ENCODE measurements at regions not wholly inside any gene's neighbourhood (a gene's known extent, or its start where the extent isn't known, plus 50 kb on each side); places are given as distances from the start of the nearest gene placed in this dataset.

GRCh38 chr5:166399781-166400180 is 1891.7 kb upstream of the WWC1 start:
- TF ChIP-seq CTCF (IDR thresholded peaks at IDR 0.05; ENCODE audit: insufficient read depth, low read length, poor library complexity, severe bottlenecking), result no peak
- no peak for DNase-seq (ENCODE audit: low read depth)
- H3K4me3 ChIP-seq (ENCODE audit: low read depth, low read length), result no peak overlapping the region
- no peaks in the 10 kb centered on the region for H3K36me3 ChIP-seq (ENCODE audit: control insufficient read depth, insufficient read depth, low read length)
- H3K27me3 ChIP-seq (ENCODE audit: control insufficient read depth, insufficient read depth, low read length), result no peaks in the 10 kb centered on the region

GRCh38 chr5:166401391-166401790 is 1890.1 kb upstream of the WWC1 start:
- no peak for TF ChIP-seq CTCF (IDR thresholded peaks at IDR 0.05; ENCODE audit: insufficient read depth, low read length, poor library complexity, severe bottlenecking)
- DNase-seq (ENCODE audit: low read depth), result no peak
- no peaks in the 10 kb centered on the region for H3K27me3 ChIP-seq (ENCODE audit: control insufficient read depth, insufficient read depth, low read length)
- no peak overlapping the region for H3K4me3 ChIP-seq (ENCODE audit: low read depth, low read length)
- no peaks in the 10 kb centered on the region for H3K36me3 ChIP-seq (ENCODE audit: control insufficient read depth, insufficient read depth, low read length)

- no peak for DNase-seq (ENCODE audit: low read depth)
These were observed 1879.3 kb upstream of the WWC1 start for GRCh38 chr5:166412191-166412590.

GRCh38 chr5:166427211-166427610 is 1864.2 kb upstream of the WWC1 start:
- Histone ChIP-seq H3K27me3 (ENCODE audit: control insufficient read depth, insufficient read depth, low read length) (no peaks in the 10 kb centered on the region), H3K36me3 (ENCODE audit: control insufficient read depth, insufficient read depth, low read length) (no peaks in the 10 kb centered on the region), H3K4me3 (ENCODE audit: low read depth, low read length) (no peak overlapping the region)
- DNase-seq (ENCODE audit: low read depth), result no peak
- TF ChIP-seq CTCF (IDR thresholded peaks at IDR 0.05; ENCODE audit: insufficient read depth, low read length, poor library complexity, severe bottlenecking), result no peak

More at GRCh38 chr5:166412191-166412590, 1879.3 kb upstream of the WWC1 start:
- TF ChIP-seq CTCF (IDR thresholded peaks at IDR 0.05; ENCODE audit: insufficient read depth, low read length, poor library complexity, severe bottlenecking), result no peak
- Histone ChIP-seq H3K27me3 (ENCODE audit: control insufficient read depth, insufficient read depth, low read length) (no peaks in the 10 kb centered on the region), H3K4me3 (ENCODE audit: low read depth, low read length) (no peak overlapping the region), H3K36me3 (ENCODE audit: control insufficient read depth, insufficient read depth, low read length) (no peaks in the 10 kb centered on the region)

- no peaks in the 10 kb centered on the region for H3K36me3 ChIP-seq (ENCODE audit: control insufficient read depth, insufficient read depth, low read length)
- TF ChIP-seq CTCF (IDR thresholded peaks at IDR 0.05; ENCODE audit: insufficient read depth, low read length, poor library complexity, severe bottlenecking), result no peak
- no peak overlapping the region for H3K4me3 ChIP-seq (ENCODE audit: low read depth, low read length)
- no peak for DNase-seq (ENCODE audit: low read depth)
- H3K27me3 ChIP-seq (ENCODE audit: control insufficient read depth, insufficient read depth, low read length), result no peaks in the 10 kb centered on the region
These were observed 1863.1 kb upstream of the WWC1 start for GRCh38 chr5:166428264-166428803.

Data from kidney epithelial cell (primary cell).